HL-60 (cell line): ENCODE measurements at regions not wholly inside any gene's neighbourhood (a gene's known extent, or its start where the extent isn't known, plus 50 kb on each side); places are given as distances from the start of the nearest gene placed in this dataset.

ENCODE experiments used
- DNase-seq, 2 experiments: peaks; one replicate each; pipeline ENCODE4 v3.0.0-alpha.2; 2010 to 2020; ENCODE audit warnings: low read depth in 1 of 2, low spot score in 1 of 2
- H3K27ac ChIP-seq: fragments of 250-450 bp; sonication (Bioruptor Pico); replicated peaks from 2 replicates; pipeline ENCODE4 v1.5.1; 2020; ENCODE audit warnings: mild to moderate bottlenecking, moderate library complexity
- H3K27me3 ChIP-seq: fragments of 250-450 bp; sonication (Bioruptor Pico); 2 replicates; pipeline ENCODE4 v1.5.1; 2021; ENCODE audit warnings: mild to moderate bottlenecking, moderate library complexity; ENCODE audit not compliant: insufficient read depth, poor library complexity, severe bottlenecking
- H3K4me3 ChIP-seq: replicated peaks from 2 replicates; pipeline ENCODE4 v1.5.1; 2011; ENCODE audit warnings: mild to moderate bottlenecking, control low read depth, low read length; ENCODE audit not compliant: insufficient read depth
- CTCF ChIP-seq: IDR thresholded peaks from one replicate; pipeline ENCODE4 v1.5.1; 2011; ENCODE audit warnings: low read length, control low read depth, inconsistent platforms; ENCODE audit not compliant: insufficient read depth
- GABPA ChIP-seq: IDR thresholded peaks from 2 replicates; pipeline ENCODE4 v1.6.1; 2012; ENCODE audit warnings: low read depth
- POLR2AphosphoS5 ChIP-seq: IDR thresholded peaks from 2 replicates; pipeline ENCODE4 v1.6.1; 2012; ENCODE audit warnings: low read depth
- REST ChIP-seq: IDR thresholded peaks from 2 replicates; pipeline ENCODE4 v1.6.1; 2012; ENCODE audit warnings: low read depth; ENCODE audit not compliant: insufficient replicate concordance
- SPI1 ChIP-seq: IDR thresholded peaks from 2 replicates; pipeline ENCODE4 v1.6.1; 2012; ENCODE audit warnings: low read depth, mild to moderate bottlenecking, borderline replicate concordance

DNA sequence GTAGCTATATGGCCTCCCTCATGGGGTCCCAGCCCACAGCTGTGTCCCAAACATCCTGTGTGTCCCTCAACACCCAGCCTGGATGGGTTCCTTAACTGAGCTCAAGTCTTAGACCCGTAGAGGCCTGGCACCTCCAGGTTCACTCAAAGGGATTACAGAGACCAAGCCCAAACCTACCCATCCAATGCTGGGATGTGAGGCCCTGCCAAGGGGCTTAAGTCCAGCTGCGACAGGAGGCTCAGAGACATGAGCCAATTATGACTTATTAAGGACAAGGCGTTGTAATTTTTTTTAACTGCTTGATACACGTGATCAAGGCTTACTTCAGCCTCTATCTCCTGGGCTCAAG, 105.6 kb upstream of the RET start:
- Histone ChIP-seq H3K27ac (peak overlapping the region; percentile 97), H3K4me3 (no peak overlapping the region), H3K27me3 (no peaks in the 10 kb centered on the region)
- TF ChIP-seq CTCF (no peak), POLR2AphosphoS5 (no peak), SPI1 (no peak), GABPA (no peak), REST (no peak)
- DNase-seq, result no peak

GRCh38 chr10:42972946-42973345, 103.9 kb upstream of the RET start:
- H3K4me3 ChIP-seq, result no peak overlapping the region
- TF ChIP-seq GABPA (no peak), REST (no peak), CTCF (no peak), POLR2AphosphoS5 (no peak; the same call in 1 of the 2 replicates), SPI1 (no peak)
- DNase-seq, result peak; percentile 78 to 92
- H3K27ac ChIP-seq, result peak overlapping the region; percentile 97
- no peaks in the 10 kb centered on the region for H3K27me3 ChIP-seq

- no peak for TF ChIP-seq GABPA
- TF ChIP-seq POLR2AphosphoS5, result peak; percentile 41
- no peak for DNase-seq
- Histone ChIP-seq H3K27me3 (no peaks in the 10 kb centered on the region), H3K27ac (peak overlapping the region; percentile 97), H3K4me3 (no peak overlapping the region)
These were observed 103.5 kb upstream of the RET start for GRCh38 chr10:42973411-42973810.

DNA sequence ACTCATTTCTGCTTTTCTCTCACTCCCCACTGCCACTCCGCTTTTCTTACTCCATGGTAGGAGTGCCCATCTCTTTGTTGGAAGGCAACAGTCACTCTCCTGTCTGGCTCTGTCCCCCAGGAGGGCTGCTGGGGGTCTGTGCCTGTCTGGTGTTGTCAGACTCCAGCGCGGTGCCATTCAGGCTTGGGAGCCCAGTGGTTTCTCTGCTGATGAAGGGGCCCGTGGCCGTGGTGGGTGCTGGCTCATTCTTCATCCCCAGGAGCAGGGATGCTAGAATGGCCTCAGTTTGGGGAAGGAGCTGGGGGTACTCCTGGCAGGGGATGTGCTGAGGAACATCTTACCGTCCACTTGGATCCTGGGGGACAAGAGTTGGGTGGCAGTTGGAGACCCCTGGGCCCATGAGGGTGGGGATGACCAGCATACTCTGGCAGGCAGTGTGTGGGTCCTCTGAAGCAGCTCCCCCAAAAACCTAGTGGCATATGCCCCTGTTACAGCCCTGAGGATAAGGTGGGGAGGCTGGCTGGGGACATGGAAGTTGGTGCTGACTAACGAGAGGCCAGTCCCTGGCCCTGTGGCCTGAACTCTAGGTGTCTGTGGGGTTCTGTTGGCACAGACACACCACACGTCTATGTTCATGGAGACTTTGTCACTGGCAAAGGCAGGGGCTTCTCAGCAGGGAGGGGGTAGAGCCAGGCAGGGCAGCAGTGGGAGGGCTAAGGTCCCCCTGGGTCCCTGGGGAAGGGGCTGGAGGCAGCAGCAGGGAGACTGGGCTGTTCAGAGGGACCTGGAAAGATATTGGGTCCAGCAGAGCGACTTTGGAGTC, 102.8 kb upstream of the RET start:
- peak in 1 of 2 experiments; percentile 36 for DNase-seq
- 0 out of 2 replicates have a peak, but pooled peaks have one; percentile 40 for TF ChIP-seq SPI1
- no peak for TF ChIP-seq CTCF
- TF ChIP-seq POLR2AphosphoS5, result no peak; the same call in 1 of the 2 replicates
- TF ChIP-seq GABPA, result no peak
- no peak for TF ChIP-seq REST
- Histone ChIP-seq H3K27me3 (no peaks in the 10 kb centered on the region), H3K4me3 (no peak overlapping the region), H3K27ac (peak overlapping the region; percentile 97)
